ENCODE measurements at regions not wholly inside any gene's neighbourhood (a gene's known extent, or its start where the extent isn't known, plus 50 kb on each side); places are given as distances from the start of the nearest gene placed in this dataset.

DNA sequence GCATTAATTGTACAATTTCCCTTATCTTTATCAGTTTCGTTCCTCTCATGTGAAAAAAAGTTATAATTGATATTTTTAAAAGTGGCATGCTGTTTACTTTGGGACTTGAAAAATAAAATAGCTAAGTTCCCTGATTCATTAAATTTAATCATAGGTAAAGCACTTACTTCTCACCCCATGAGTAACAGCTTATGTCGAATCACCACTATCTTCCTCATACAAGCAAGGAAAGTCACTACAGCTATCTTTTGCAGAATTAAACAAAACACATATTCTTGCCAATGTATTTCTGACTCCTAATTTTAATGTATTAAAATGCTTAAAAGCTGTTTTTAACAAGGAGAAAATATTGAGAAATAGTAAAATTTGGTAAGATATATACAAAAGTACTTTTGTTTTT lies 832.4 kb upstream of the PCDH10 start:
- Histone ChIP-seq H3K36me3 (replicated peaks; ENCODE audit: low read depth, low read length) (no peaks in the 10 kb centered on the region), H3K27ac (ENCODE audit: low read length) (no peak overlapping the region), H3K9me3 (ENCODE audit: insufficient read depth, low read length) (no peaks in the 10 kb centered on the region), H3K79me2 (ENCODE audit: low read length) (no peaks in the 10 kb centered on the region), H4K20me1 (ENCODE audit: insufficient read depth, low read length) (no peaks in the 10 kb centered on the region), H3K4me2 (ENCODE audit: low read length) (no peak overlapping the region), H2AFZ (ENCODE audit: low read depth, low read length) (no peak overlapping the region), H3K4me1 (ENCODE audit: low read length) (no peaks in the 10 kb centered on the region), H3K9ac (ENCODE audit: low read length) (no peak overlapping the region), H3K27me3 (ENCODE audit: low read depth, low read length) (no peaks in the 10 kb centered on the region), H3K4me3 (ENCODE audit: low read length) (no peak overlapping the region)
- TF ChIP-seq, protein P1, sequence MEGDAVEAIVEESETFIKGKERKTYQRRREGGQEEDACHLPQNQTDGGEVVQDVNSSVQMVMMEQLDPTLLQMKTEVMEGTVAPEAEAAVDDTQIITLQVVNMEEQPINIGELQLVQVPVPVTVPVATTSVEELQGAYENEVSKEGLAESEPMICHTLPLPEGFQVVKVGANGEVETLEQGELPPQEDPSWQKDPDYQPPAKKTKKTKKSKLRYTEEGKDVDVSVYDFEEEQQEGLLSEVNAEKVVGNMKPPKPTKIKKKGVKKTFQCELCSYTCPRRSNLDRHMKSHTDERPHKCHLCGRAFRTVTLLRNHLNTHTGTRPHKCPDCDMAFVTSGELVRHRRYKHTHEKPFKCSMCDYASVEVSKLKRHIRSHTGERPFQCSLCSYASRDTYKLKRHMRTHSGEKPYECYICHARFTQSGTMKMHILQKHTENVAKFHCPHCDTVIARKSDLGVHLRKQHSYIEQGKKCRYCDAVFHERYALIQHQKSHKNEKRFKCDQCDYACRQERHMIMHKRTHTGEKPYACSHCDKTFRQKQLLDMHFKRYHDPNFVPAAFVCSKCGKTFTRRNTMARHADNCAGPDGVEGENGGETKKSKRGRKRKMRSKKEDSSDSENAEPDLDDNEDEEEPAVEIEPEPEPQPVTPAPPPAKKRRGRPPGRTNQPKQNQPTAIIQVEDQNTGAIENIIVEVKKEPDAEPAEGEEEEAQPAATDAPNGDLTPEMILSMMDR (IDR thresholded peaks at IDR 0.05; ENCODE audit: low read depth, low read length) = no peak
- TF ChIP-seq EZH2phosphoT487 (IDR thresholded peaks at IDR 0.05; ENCODE audit: low read depth) = no peak

DNA sequence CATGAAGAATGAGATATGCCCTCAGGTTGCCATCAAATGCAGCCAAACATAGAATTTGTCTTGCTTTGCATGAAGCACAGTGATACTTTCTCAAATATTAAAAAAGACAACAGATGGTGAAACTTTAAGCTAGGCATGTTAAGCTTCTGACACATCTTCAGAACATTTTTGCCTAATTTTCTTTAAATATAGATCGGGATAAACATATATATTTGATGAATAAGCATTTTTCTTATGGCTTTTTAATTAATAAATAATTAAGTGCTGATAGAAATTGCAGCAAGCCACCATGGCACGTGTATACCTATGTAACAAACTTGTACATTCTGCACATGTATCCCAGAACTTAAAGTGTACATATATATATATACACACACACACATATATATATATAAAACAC lies 831.2 kb upstream of the PCDH10 start:
- H3K27ac ChIP-seq (ENCODE audit: low read length) = no peak overlapping the region
- H2AFZ ChIP-seq (ENCODE audit: low read depth, low read length) = no peak overlapping the region
- no peak overlapping the region for H3K4me2 ChIP-seq (ENCODE audit: low read length)

DNA sequence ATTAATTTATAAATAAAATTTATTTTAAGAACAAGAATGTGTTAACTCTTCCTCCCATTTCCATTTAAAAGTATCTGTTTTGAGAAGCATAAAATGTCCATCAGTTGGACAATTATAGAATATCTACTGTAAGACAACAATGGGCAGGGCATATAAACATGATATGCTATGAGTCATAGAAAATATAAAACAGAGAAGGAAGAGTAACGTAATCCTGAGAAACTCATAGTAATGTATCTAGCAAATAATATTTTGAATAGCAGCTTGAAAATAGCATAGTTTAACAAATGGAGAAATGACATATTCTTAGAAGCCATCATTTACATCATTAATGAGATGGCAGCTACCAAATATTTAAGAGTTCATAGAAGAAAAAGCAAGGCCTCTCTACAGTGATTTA lies 820.3 kb upstream of the PCDH10 start:
- H4K20me1 ChIP-seq (ENCODE audit: insufficient read depth, low read length) = no peaks in the 10 kb centered on the region
- no peak for TF ChIP-seq EZH2phosphoT487 (IDR thresholded peaks at IDR 0.05; ENCODE audit: low read depth)
- TF ChIP-seq, protein P1 (IDR thresholded peaks at IDR 0.05; ENCODE audit: low read depth, low read length) = no peak

More for the DNA sequence above, 831.2 kb upstream of the PCDH10 start:
- Histone ChIP-seq H3K4me3 (ENCODE audit: low read length) (no peak overlapping the region), H3K9me3 (ENCODE audit: insufficient read depth, low read length) (no peaks in the 10 kb centered on the region), H3K4me1 (ENCODE audit: low read length) (no peaks in the 10 kb centered on the region), H3K27me3 (ENCODE audit: low read depth, low read length) (no peaks in the 10 kb centered on the region), H3K36me3 (replicated peaks; ENCODE audit: low read depth, low read length) (no peaks in the 10 kb centered on the region), H4K20me1 (ENCODE audit: insufficient read depth, low read length) (no peaks in the 10 kb centered on the region), H3K79me2 (ENCODE audit: low read length) (no peaks in the 10 kb centered on the region), H3K9ac (ENCODE audit: low read length) (no peak overlapping the region)
- TF ChIP-seq, protein P1 (IDR thresholded peaks at IDR 0.05; ENCODE audit: low read depth, low read length) = no peak
- TF ChIP-seq EZH2phosphoT487 (IDR thresholded peaks at IDR 0.05; ENCODE audit: low read depth) = no peak

DNA sequence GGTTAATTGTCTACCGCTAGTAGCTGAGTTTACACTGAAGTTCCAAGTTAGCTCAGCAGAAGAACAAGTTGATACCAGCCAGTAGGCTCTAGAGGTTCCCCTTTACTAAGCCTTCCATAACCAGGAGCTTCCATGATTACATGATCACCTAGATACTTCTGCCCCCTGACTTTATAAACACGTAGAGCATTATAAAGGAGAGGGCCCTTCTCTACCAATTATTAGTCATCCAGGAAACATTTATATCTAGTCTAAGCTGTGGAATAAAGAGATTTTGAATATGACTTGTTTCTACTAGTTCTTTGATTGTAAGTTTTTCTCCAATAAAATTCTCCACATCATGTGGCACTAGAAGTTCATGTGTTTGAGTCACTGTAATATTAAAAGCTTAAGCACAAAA lies 818.1 kb upstream of the PCDH10 start:
- H3K4me2 ChIP-seq (ENCODE audit: low read length) = no peak overlapping the region
- no peaks in the 10 kb centered on the region for H4K20me1 ChIP-seq (ENCODE audit: insufficient read depth, low read length)
- no peak for TF ChIP-seq EZH2phosphoT487 (IDR thresholded peaks at IDR 0.05; ENCODE audit: low read depth)
- TF ChIP-seq, protein P1 (IDR thresholded peaks at IDR 0.05; ENCODE audit: low read depth, low read length) = no peak
- no peaks in the 10 kb centered on the region for H3K9me3 ChIP-seq (ENCODE audit: insufficient read depth, low read length)
- no peak overlapping the region for H3K4me3 ChIP-seq (ENCODE audit: low read length)
- H3K36me3 ChIP-seq (replicated peaks; ENCODE audit: low read depth, low read length) = no peaks in the 10 kb centered on the region
- no peak overlapping the region for H2AFZ ChIP-seq (ENCODE audit: low read depth, low read length)
- H3K4me1 ChIP-seq (ENCODE audit: low read length) = no peaks in the 10 kb centered on the region
- no peaks in the 10 kb centered on the region for H3K27me3 ChIP-seq (ENCODE audit: low read depth, low read length)
- no peaks in the 10 kb centered on the region for H3K79me2 ChIP-seq (ENCODE audit: low read length)
- no peak overlapping the region for H3K27ac ChIP-seq (ENCODE audit: low read length)
- no peak overlapping the region for H3K9ac ChIP-seq (ENCODE audit: low read length)

More for the DNA sequence above, 820.3 kb upstream of the PCDH10 start:
- no peak overlapping the region for H3K27ac ChIP-seq (ENCODE audit: low read length)
- no peaks in the 10 kb centered on the region for H3K9me3 ChIP-seq (ENCODE audit: insufficient read depth, low read length)
- H3K36me3 ChIP-seq (replicated peaks; ENCODE audit: low read depth, low read length) = no peaks in the 10 kb centered on the region
- H3K4me3 ChIP-seq (ENCODE audit: low read length) = no peak overlapping the region
- H3K27me3 ChIP-seq (ENCODE audit: low read depth, low read length) = no peaks in the 10 kb centered on the region
- no peak overlapping the region for H2AFZ ChIP-seq (ENCODE audit: low read depth, low read length)
- no peak overlapping the region for H3K9ac ChIP-seq (ENCODE audit: low read length)
- H3K4me2 ChIP-seq (ENCODE audit: low read length) = no peak overlapping the region
- no peaks in the 10 kb centered on the region for H3K4me1 ChIP-seq (ENCODE audit: low read length)
- H3K79me2 ChIP-seq (ENCODE audit: low read length) = no peaks in the 10 kb centered on the region

Data from OCI-LY3 (cell line).